Stomach (tissue), 4 donors: ENCODE measurements at regions not wholly inside any gene's neighbourhood (a gene's known extent, or its start where the extent isn't known, plus 50 kb on each side); places are given as distances from the start of the nearest gene placed in this dataset.

Experiments used
- CTCF ChIP-seq, 7 experiments: fragments of 450-650 bp in 4 of 7; fragments of 200-600 bp in 3 of 7; sonication (generic) in 3 of 7; IDR thresholded peaks; one replicate each; pipeline ENCODE4 v1.5.1; 2016 to 2019; ENCODE audit warnings: antibody characterized with exemption in 7 of 7, control low read depth in 2 of 7, mild to moderate bottlenecking in 1 of 7
- EP300 ChIP-seq: sonication (generic); formaldehyde crosslinking; IDR thresholded peaks from one replicate; pipeline ENCODE4 v1.6.1; 2017; ENCODE audit warnings: antibody characterized with exemption
- POLR2A ChIP-seq, 4 donors: fragments of 450-650 bp; IDR thresholded peaks; one replicate each; pipeline ENCODE4 v1.6.1; 2016; ENCODE audit warnings: antibody characterized with exemption in 4 of 4, control low read depth in 2 of 4, mild to moderate bottlenecking in 1 of 4, moderate library complexity in 1 of 4
- POLR2AphosphoS5 ChIP-seq, 3 donors: sonication (generic); formaldehyde crosslinking; IDR thresholded peaks; one replicate each; pipeline ENCODE4 v1.6.1; 2016; ENCODE audit warnings: antibody characterized with exemption in 3 of 3

- TF ChIP-seq EP300 (no peak), CTCF (IDR thresholded peaks at IDR 0.05) (no peak), POLR2A (IDR thresholded peaks at IDR 0.05) (no peak), POLR2AphosphoS5 (IDR thresholded peaks at IDR 0.05) (no peak)
Measured at GRCh38 chr3:150239766-150240165, 168.3 kb upstream of the TSC22D2 start.
